WTC11 (cell line): ENCODE measurements at regions not wholly inside any gene's neighbourhood (a gene's known extent, or its start where the extent isn't known, plus 50 kb on each side); places are given as distances from the start of the nearest gene placed in this dataset.

ENCODE experiments used
- ATAC-seq: fragments of 200-7000 bp; cut with Tn5 transposase; 2 replicates; pipeline ENCODE4 v1.10.0; 2021; ENCODE audit warnings: mild to moderate bottlenecking, moderate library complexity
- CTCF ChIA-PET: fragments of 300-600 bp; sonication (Branson Sonifier 250); formaldehyde crosslinking; loops from one replicate; lab custom pipeline; 2021; ENCODE audit warnings: antibody characterized with exemption; lab: Charles Lee
- POLR2A ChIA-PET: fragments of 350-600 bp; sonication (Branson Sonifier 250); formaldehyde crosslinking; loops from one replicate; lab custom pipeline; 2021; ENCODE audit warnings: antibody characterized with exemption; lab: Charles Lee
- DNase-seq: peaks from one replicate; pipeline ENCODE4 v3.0.0; 2021; ENCODE audit warnings: low spot score
- H3K27ac Mint-ChIP-seq: 2 replicates; pipeline ENCODE4 v1.8.0; 2021; ENCODE audit warnings: mixed read lengths
- H3K27me3 Mint-ChIP-seq: 2 replicates; pipeline ENCODE4 v1.8.0; 2021; ENCODE audit warnings: low read depth, mild to moderate bottlenecking, moderate library complexity, mixed read lengths
- H3K36me3 Mint-ChIP-seq: 2 replicates; pipeline ENCODE4 v1.8.0; 2021; ENCODE audit warnings: mixed read lengths
- H3K4me1 Mint-ChIP-seq: 2 replicates; pipeline ENCODE4 v1.8.0; 2022; ENCODE audit warnings: mixed read lengths
- H3K4me3 Mint-ChIP-seq: 2 replicates; pipeline ENCODE4 v1.8.0; 2021; ENCODE audit warnings: mild to moderate bottlenecking, moderate library complexity, mixed read lengths
- H3K9me3 Mint-ChIP-seq: 2 replicates; pipeline ENCODE4 v1.8.0; 2021; ENCODE audit warnings: mixed read lengths
- CREB1 ChIP-seq: sonication (generic); formaldehyde crosslinking; IDR thresholded peaks from 2 replicates; pipeline ENCODE4 v1.8.0; 2023; ENCODE audit warnings: mild to moderate bottlenecking, missing genetic modification reagents
- CTCF ChIP-seq: fragments of 200-600 bp; IDR thresholded peaks from 2 replicates; pipeline ENCODE4 v1.8.0; 2022; ENCODE audit warnings: antibody characterized with exemption
- ERG ChIP-seq: fragments of 250-450 bp; sonication (Bioruptor Pico); IDR thresholded peaks from 2 replicates; pipeline ENCODE4 v1.8.0; 2021; ENCODE audit warnings: mild to moderate bottlenecking
- JAZF1 ChIP-seq: fragments of 250-450 bp; sonication (Bioruptor Pico); IDR thresholded peaks from 2 replicates; pipeline ENCODE4 v1.9.0; 2021; ENCODE audit warnings: moderate library complexity, mild to moderate bottlenecking, inconsistent platforms
- PRRX2 ChIP-seq: fragments of 250-450 bp; sonication (Bioruptor Pico); IDR thresholded peaks from 2 replicates; pipeline ENCODE4 v1.8.0; 2021; ENCODE audit warnings: mild to moderate bottlenecking
- TEAD1 ChIP-seq: sonication (generic); formaldehyde crosslinking; IDR thresholded peaks from 2 replicates; pipeline ENCODE4 v1.8.0; 2022; ENCODE audit warnings: mild to moderate bottlenecking, missing genetic modification reagents
- ZNF121 ChIP-seq: sonication (generic); formaldehyde crosslinking; IDR thresholded peaks from 2 replicates; pipeline ENCODE4 v1.8.0; 2023; ENCODE audit warnings: missing genetic modification reagents
- ZNF219 ChIP-seq: sonication (generic); formaldehyde crosslinking; IDR thresholded peaks from 2 replicates; pipeline ENCODE4 v1.8.0; 2023; ENCODE audit warnings: missing genetic modification reagents, mild to moderate bottlenecking, borderline replicate concordance
- ZNF512 ChIP-seq: sonication (generic); formaldehyde crosslinking; IDR thresholded peaks from 2 replicates; pipeline ENCODE4 v1.8.1; 2022; ENCODE audit warnings: missing genetic modification reagents, borderline replicate concordance
- TF ChIP-seq, protein P1 (sequence below): fragments of 250-450 bp; sonication (Bioruptor Pico); conservative IDR thresholded peaks from 2 replicates; pipeline ENCODE4 v1.9.0; 2021; ENCODE audit warnings: mild to moderate bottlenecking
- TF ChIP-seq, protein P2 (sequence below): sonication (generic); formaldehyde crosslinking; IDR thresholded peaks from 2 replicates; pipeline ENCODE4 v1.8.1; 2023; ENCODE audit warnings: mild to moderate bottlenecking, missing genetic modification reagents, moderate library complexity
- TF ChIP-seq, protein P3 (sequence below): sonication (generic); formaldehyde crosslinking; IDR thresholded peaks from 2 replicates; pipeline ENCODE4 v1.8.1; 2023; ENCODE audit warnings: mild to moderate bottlenecking, missing genetic modification reagents
- TF ChIP-seq, protein P4 (sequence below): sonication (generic); formaldehyde crosslinking; IDR thresholded peaks from 2 replicates; pipeline ENCODE4 v1.8.1; 2023; ENCODE audit warnings: mild to moderate bottlenecking, missing genetic modification reagents, borderline replicate concordance

DNA sequence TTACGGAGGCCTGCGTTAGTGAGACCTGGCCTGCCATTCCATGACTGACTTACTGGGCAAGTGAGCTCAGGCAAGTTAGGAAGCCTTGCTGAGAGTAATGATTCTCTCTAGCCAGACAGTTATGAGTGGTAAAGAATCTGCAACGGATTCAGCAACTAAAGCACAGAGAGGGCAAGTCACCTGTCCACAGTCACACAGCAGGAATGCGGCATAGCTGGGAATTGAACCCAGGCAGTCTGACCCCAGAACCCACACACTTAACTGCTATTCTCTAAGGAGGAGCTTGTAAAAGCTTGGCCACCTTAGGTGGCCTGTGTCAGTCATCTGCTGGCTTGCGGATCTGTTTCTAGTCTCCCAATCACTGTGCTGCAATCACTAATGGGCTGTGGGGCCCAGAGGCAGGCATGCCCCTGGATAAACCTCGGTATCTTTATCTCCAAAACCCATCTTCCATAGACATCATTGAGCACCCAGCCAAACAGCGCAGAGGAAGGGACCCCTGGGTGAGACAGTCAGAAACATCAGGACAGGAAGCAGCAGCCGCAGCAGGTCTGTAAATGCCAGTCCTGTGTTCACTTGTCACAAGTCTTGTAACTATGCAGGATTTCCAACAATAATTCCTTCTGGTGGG is 215.9 kb upstream of the KCNG1 start (continued):
- no peak for TF ChIP-seq ZNF512 (CRISPR knock-in tag)
- TF ChIP-seq, protein P1, sequence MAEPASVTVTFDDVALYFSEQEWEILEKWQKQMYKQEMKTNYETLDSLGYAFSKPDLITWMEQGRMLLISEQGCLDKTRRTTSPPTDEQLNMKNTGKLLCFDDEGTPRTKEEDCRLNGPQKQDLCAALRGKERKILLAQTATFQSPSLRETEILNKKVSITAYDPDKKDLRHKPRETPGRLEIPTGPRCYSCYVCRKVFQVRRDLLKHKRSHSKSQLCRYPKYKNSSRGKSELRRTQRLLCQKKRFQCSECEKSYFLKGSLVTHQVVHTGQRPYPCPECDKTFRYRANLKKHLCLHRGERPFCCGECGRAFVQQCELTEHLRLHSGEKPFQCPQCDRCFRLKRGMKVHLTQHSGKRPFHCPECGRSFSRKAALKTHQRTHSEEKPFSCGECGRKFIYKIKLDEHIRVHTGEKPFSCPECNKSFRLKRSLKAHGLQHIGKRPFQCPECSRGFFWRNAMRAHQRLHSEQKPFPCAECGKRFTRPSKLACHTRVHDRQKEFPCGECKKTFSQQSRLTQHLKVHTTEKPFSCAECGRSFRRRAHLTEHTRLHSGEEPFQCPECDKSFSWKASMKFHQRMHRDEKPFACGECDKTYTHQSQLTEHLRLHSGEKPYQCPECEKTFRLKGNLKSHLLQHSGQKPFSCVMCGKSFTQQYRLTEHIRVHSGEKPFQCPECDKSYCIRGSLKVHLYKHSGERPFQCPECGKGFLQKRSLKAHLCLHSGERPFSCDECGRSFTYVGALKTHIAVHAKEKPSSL (CRISPR knock-in tag): no peak

DNA sequence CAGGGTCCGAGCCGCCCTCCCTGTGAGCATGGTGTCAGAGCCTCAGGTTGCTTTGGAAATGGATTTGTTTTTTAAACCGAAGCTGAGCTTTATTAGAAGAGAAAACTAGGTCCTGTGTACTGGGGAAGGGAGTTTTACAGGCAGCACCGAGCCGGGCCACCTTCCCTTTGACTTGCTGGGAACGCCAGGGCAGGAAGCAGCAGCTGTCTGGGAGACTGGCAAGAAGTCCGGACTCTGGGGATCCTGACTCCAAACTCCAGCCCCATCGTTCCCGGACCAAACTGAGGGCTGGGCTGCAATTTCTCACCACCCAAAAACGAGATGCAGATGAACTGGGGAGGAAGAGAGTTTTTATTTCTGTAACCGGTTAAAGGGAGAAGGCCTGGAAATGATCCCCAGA is 214.9 kb upstream of the KCNG1 start:
- ChIA-PET CTCF (interaction anchor here (0.8 to 2.5 kb wide), 6 partner anchors 80 to 250 kb away, joined by 3 to 8 read pairs (median 4); no protein-coding TSS in a partner anchor), POLR2A (no interaction called here)
- H3K27me3 Mint-ChIP-seq: peaks cover 7% of the 10 kb centered on the region
- peaks cover 14% of the 10 kb centered on the region for H3K4me1 Mint-ChIP-seq
- DNase-seq: no peak
- H3K4me3 Mint-ChIP-seq: no peak overlapping the region
- H3K9me3 Mint-ChIP-seq: peaks cover 26% of the 10 kb centered on the region
- peaks cover 9% of the 10 kb centered on the region for H3K36me3 Mint-ChIP-seq
- TF ChIP-seq ERG (CRISPR knock-in tag) (no peak), CREB1 (CRISPR knock-in tag) (no peak), JAZF1 (CRISPR knock-in tag) (no peak)
- TF ChIP-seq, all 79 proteins: peak for 0
- H3K27ac Mint-ChIP-seq: no peak overlapping the region; the same call in 1 of the 2 replicates
- no peak for ATAC-seq

DNA sequence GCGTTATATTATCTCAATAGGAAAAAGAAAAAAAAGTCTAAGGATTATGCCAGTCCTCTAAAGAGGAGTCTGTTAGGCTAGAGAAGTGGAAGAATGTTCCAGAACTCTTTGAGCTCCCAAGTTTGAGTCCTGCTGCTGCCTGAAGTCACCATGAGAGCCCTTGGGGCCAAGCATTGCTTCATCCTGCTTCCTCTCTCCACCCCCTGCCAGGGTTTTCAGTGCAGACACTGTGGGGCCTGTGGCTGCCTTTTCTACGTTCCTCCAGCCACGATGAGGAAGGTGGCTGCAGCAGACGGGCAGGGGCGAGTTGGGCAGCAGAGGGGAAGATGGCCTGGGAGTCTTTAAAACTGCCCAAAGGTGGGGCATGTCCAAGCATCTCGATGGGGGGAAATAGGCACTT is 214.4 kb upstream of the KCNG1 start:
- H3K4me1 Mint-ChIP-seq: peaks cover 14% of the 10 kb centered on the region
- H3K27ac Mint-ChIP-seq: no peak overlapping the region
- no peak overlapping the region for H3K4me3 Mint-ChIP-seq
- peaks cover 4% of the 10 kb centered on the region for H3K36me3 Mint-ChIP-seq
- ChIA-PET POLR2A (no interaction called here), CTCF (interaction anchor here (0.8 to 2.5 kb wide), 5 partner anchors 81 to 250 kb away, joined by 3 to 8 read pairs (median 5); no protein-coding TSS in a partner anchor)
- TF ChIP-seq JAZF1 (CRISPR knock-in tag): no peak
- no peak for TF ChIP-seq ZNF219 (CRISPR knock-in tag)
- TF ChIP-seq, protein P2, sequence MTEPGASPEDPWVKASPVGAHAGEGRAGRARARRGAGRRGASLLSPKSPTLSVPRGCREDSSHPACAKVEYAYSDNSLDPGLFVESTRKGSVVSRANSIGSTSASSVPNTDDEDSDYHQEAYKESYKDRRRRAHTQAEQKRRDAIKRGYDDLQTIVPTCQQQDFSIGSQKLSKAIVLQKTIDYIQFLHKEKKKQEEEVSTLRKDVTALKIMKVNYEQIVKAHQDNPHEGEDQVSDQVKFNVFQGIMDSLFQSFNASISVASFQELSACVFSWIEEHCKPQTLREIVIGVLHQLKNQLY (CRISPR knock-in tag): no peak
- no peak for TF ChIP-seq PRRX2 (CRISPR knock-in tag)
- no peak for TF ChIP-seq TEAD1 (CRISPR knock-in tag)
- no peak for TF ChIP-seq ZNF121
- TF ChIP-seq, protein P3, sequence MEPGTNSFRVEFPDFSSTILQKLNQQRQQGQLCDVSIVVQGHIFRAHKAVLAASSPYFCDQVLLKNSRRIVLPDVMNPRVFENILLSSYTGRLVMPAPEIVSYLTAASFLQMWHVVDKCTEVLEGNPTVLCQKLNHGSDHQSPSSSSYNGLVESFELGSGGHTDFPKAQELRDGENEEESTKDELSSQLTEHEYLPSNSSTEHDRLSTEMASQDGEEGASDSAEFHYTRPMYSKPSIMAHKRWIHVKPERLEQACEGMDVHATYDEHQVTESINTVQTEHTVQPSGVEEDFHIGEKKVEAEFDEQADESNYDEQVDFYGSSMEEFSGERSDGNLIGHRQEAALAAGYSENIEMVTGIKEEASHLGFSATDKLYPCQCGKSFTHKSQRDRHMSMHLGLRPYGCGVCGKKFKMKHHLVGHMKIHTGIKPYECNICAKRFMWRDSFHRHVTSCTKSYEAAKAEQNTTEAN: no peak
- TF ChIP-seq, protein P4, sequence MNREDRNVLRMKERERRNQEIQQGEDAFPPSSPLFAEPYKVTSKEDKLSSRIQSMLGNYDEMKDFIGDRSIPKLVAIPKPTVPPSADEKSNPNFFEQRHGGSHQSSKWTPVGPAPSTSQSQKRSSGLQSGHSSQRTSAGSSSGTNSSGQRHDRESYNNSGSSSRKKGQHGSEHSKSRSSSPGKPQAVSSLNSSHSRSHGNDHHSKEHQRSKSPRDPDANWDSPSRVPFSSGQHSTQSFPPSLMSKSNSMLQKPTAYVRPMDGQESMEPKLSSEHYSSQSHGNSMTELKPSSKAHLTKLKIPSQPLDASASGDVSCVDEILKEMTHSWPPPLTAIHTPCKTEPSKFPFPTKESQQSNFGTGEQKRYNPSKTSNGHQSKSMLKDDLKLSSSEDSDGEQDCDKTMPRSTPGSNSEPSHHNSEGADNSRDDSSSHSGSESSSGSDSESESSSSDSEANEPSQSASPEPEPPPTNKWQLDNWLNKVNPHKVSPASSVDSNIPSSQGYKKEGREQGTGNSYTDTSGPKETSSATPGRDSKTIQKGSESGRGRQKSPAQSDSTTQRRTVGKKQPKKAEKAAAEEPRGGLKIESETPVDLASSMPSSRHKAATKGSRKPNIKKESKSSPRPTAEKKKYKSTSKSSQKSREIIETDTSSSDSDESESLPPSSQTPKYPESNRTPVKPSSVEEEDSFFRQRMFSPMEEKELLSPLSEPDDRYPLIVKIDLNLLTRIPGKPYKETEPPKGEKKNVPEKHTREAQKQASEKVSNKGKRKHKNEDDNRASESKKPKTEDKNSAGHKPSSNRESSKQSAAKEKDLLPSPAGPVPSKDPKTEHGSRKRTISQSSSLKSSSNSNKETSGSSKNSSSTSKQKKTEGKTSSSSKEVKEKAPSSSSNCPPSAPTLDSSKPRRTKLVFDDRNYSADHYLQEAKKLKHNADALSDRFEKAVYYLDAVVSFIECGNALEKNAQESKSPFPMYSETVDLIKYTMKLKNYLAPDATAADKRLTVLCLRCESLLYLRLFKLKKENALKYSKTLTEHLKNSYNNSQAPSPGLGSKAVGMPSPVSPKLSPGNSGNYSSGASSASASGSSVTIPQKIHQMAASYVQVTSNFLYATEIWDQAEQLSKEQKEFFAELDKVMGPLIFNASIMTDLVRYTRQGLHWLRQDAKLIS (CRISPR knock-in tag): no peak
- no peak for TF ChIP-seq CTCF
- no peak for ATAC-seq
- no peak for DNase-seq
- peaks cover 3% of the 10 kb centered on the region for H3K27me3 Mint-ChIP-seq
- peaks cover 20% of the 10 kb centered on the region for H3K9me3 Mint-ChIP-seq
